Liver (tissue), 8 donors: ENCODE measurements at regions not wholly inside any gene's neighbourhood (a gene's known extent, or its start where the extent isn't known, plus 50 kb on each side); places are given as distances from the start of the nearest gene placed in this dataset.
"Not testable (repeated sequence)": the region's sequence is repeated elsewhere in the genome, so short reads cannot be mapped to it uniquely, and the experiment has no call there.

Experiments used
- DNase-seq: peaks from one replicate; pipeline ENCODE4 v3.0.0-alpha.2; 2017; ENCODE audit warnings: low spot score
- H3K27ac ChIP-seq, 2 donors: one replicate each; pipeline ENCODE4 v1.7.0; 2013; ENCODE audit warnings: inconsistent platforms in 2 of 2, low read length in 2 of 2, control low read depth in 1 of 2, low read depth in 1 of 2, mild to moderate bottlenecking in 1 of 2
- H3K27me3 ChIP-seq, 4 donors: one replicate each; pipeline versions ENCODE4 v1.6.1 to v1.7.0; 2013; ENCODE audit warnings: low read length in 3 of 4, inconsistent platforms in 1 of 4, mild to moderate bottlenecking in 1 of 4, moderate library complexity in 1 of 4; ENCODE audit not compliant: control insufficient read depth in 4 of 4, insufficient read depth in 4 of 4
- H3K36me3 ChIP-seq, 4 donors: one replicate each; pipeline versions ENCODE4 v1.6.1 to v1.7.0; 2013; ENCODE audit warnings: low read length in 3 of 4, mild to moderate bottlenecking in 3 of 4, low read depth in 1 of 4, moderate library complexity in 1 of 4; ENCODE audit not compliant: control insufficient read depth in 4 of 4, insufficient read depth in 3 of 4
- H3K4me1 ChIP-seq, 4 donors: one replicate each; pipeline versions ENCODE4 v1.6.1 to v1.7.0; 2013; ENCODE audit warnings: low read length in 3 of 4, mild to moderate bottlenecking in 3 of 4, moderate library complexity in 1 of 4; ENCODE audit not compliant: control insufficient read depth in 4 of 4, insufficient read depth in 4 of 4
- H3K4me3 ChIP-seq, 3 donors: one replicate each; pipeline versions ENCODE4 v1.6.1 to v1.7.0; 2013; ENCODE audit warnings: low read length in 3 of 3, control low read depth in 1 of 3, low read depth in 1 of 3, mild to moderate bottlenecking in 1 of 3
- H3K9ac ChIP-seq, 2 donors: one replicate each; pipeline ENCODE4 v1.7.0; 2013; ENCODE audit warnings: low read length in 2 of 2, mild to moderate bottlenecking in 2 of 2, moderate library complexity in 2 of 2, control low read depth in 1 of 2, low read depth in 1 of 2
- H3K9me3 ChIP-seq, 4 donors: one replicate each; pipeline versions ENCODE4 v1.6.1 to v1.7.0; 2013; ENCODE audit warnings: low read length in 3 of 4; ENCODE audit not compliant: control insufficient read depth in 4 of 4
- EGR1 ChIP-seq, 2 donors: IDR thresholded peaks; 2 replicates each; pipeline ENCODE4 v1.6.1; 2016 to 2018; ENCODE audit warnings: antibody characterized with exemption in 2 of 2, low read depth in 2 of 2
- FOXA1 ChIP-seq: IDR thresholded peaks from 2 replicates; pipeline ENCODE4 v1.6.1; 2016; ENCODE audit warnings: antibody characterized with exemption
- FOXA2 ChIP-seq: IDR thresholded peaks from 2 replicates; pipeline ENCODE4 v1.6.1; 2016; ENCODE audit warnings: antibody characterized with exemption
- GABPA ChIP-seq, 2 donors: IDR thresholded peaks in 1 of 2; conservative IDR thresholded peaks in 1 of 2; 2 replicates each; pipeline ENCODE4 v1.6.1; 2016; ENCODE audit warnings: antibody characterized with exemption in 2 of 2, mild to moderate bottlenecking in 1 of 2, moderate library complexity in 1 of 2
- HNF4G ChIP-seq: IDR thresholded peaks from 2 replicates; pipeline ENCODE4 v1.6.1; 2016; ENCODE audit warnings: antibody characterized with exemption
- JUND ChIP-seq, 2 donors: IDR thresholded peaks; 2 replicates each; pipeline ENCODE4 v1.6.1; 2016; ENCODE audit warnings: antibody characterized with exemption in 2 of 2
- RXRA ChIP-seq, 2 donors: IDR thresholded peaks; 2 replicates each; pipeline ENCODE4 v1.6.1; 2017 to 2018; ENCODE audit warnings: antibody characterized with exemption in 2 of 2, mild to moderate bottlenecking in 1 of 2
- SP1 ChIP-seq: IDR thresholded peaks from 2 replicates; pipeline ENCODE4 v1.6.1; 2018; ENCODE audit warnings: antibody characterized with exemption, mild to moderate bottlenecking
- TAF1 ChIP-seq: conservative IDR thresholded peaks from 2 replicates; pipeline ENCODE4 v1.6.1; 2016; ENCODE audit warnings: antibody characterized with exemption, mild to moderate bottlenecking
- WGBS: extraction: QIAGEN DNeasy Blood & Tissue Kit; methylation state at CpG from one replicate; pipeline ENCODE4 v1.1.7; 2013; 5-methylcytosine and 5-hydroxymethylcytosine counted together
- TF ChIP-seq, protein P1 (sequence below): IDR thresholded peaks from 2 replicates; pipeline ENCODE4 v1.6.1; 2016; ENCODE audit warnings: antibody characterized with exemption
- TF ChIP-seq, protein P2 (sequence below): IDR thresholded peaks from 2 replicates; pipeline ENCODE4 v1.6.1; 2016; ENCODE audit warnings: antibody characterized with exemption
- TF ChIP-seq, protein P3 (sequence below): IDR thresholded peaks from 2 replicates; pipeline ENCODE4 v1.6.1; 2016; ENCODE audit warnings: antibody characterized with exemption
- TF ChIP-seq, protein P4 (sequence below): fragments of 150-350 bp; IDR thresholded peaks from 2 replicates; pipeline ENCODE4 v1.5.1; 2017; ENCODE audit warnings: improper control_type of control experiment, low read depth, low read length; ENCODE audit not compliant: missing input control
- donor health status: healthy.
- donor health status: healthy.
- donor health status: healthy.
- donor health status: healthy.
- donor health status: healthy.

DNA sequence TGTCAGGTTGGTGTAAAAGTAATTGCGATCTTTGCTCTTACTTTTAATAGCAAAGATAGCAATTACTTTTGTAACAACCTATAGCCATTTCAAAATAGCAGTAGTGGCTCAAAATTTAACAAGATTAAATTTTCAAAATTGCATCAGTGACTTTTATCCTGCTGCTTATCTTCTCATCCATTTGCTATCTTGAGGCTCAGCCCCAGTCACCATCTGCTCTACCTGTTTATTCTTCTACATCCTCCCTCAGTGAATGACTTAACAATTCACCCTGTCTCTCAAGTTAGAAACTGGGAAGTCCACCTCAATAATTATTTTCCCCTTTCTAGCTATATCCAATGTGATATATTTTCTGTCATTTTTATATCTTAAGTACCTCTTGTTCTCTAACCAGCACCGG lies 148.6 kb upstream of the ZNF804A start:
- TF ChIP-seq SP1 (no peak), GABPA (IDR thresholded peaks at IDR 0.05 in 1 of 2, conservative IDR thresholded peaks at IDR 0.05 in 1 of 2) (no peak), EGR1 (IDR thresholded peaks at IDR 0.05; ENCODE audit: low read depth in 2 of 2) (no peak), RXRA (IDR thresholded peaks at IDR 0.05) (no peak)
- TF ChIP-seq, protein P1, sequence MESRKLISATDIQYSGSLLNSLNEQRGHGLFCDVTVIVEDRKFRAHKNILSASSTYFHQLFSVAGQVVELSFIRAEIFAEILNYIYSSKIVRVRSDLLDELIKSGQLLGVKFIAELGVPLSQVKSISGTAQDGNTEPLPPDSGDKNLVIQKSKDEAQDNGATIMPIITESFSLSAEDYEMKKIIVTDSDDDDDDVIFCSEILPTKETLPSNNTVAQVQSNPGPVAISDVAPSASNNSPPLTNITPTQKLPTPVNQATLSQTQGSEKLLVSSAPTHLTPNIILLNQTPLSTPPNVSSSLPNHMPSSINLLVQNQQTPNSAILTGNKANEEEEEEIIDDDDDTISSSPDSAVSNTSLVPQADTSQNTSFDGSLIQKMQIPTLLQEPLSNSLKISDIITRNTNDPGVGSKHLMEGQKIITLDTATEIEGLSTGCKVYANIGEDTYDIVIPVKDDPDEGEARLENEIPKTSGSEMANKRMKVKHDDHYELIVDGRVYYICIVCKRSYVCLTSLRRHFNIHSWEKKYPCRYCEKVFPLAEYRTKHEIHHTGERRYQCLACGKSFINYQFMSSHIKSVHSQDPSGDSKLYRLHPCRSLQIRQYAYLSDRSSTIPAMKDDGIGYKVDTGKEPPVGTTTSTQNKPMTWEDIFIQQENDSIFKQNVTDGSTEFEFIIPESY = no peak
- TF ChIP-seq, protein P2, sequence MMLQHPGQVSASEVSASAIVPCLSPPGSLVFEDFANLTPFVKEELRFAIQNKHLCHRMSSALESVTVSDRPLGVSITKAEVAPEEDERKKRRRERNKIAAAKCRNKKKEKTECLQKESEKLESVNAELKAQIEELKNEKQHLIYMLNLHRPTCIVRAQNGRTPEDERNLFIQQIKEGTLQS = no peak
- Histone ChIP-seq H3K4me3 (no peak overlapping the region), H3K27me3 (no peaks in the 10 kb centered on the region), H3K36me3 (no peaks in the 10 kb centered on the region), H3K27ac (no peak overlapping the region), H3K9ac (no peak overlapping the region), H3K4me1 (no peaks in the 10 kb centered on the region), H3K9me3 (no peaks in the 10 kb centered on the region)
- 90% methylated on average over 2 of the region's 2 CpGs for WGBS
- no peak for DNase-seq

DNA sequence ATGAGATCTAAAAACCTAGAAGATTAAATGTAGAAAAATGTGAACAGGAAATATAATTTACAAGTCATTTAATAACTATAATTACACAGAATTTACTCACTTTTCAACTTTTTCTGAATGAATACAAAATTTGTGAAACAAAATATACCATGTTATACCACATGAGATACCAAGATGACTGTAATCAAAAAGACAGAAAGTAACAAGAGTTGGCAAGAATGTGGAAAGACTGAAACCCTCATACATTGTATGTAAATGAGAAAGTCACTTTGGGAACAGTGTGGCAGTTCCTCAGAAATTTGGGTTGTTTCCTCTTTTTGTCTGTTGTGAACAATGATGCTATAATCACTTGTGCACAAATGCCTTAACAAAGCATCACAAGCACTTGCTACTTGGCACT lies 145.4 kb upstream of the ZNF804A start:
- no peaks in the 10 kb centered on the region for H3K9me3 ChIP-seq
- no peaks in the 10 kb centered on the region for H3K27me3 ChIP-seq
- H3K4me3 ChIP-seq = no peak overlapping the region
- no peak overlapping the region for H3K27ac ChIP-seq
- H3K36me3 ChIP-seq = no peaks in the 10 kb centered on the region
- no peak overlapping the region for H3K9ac ChIP-seq
- no peaks in the 10 kb centered on the region for H3K4me1 ChIP-seq
- DNase-seq = no peak
- TF ChIP-seq FOXA1 (no peak), FOXA2 (no peak), HNF4G (no peak), RXRA (IDR thresholded peaks at IDR 0.05) (no peak), JUND (IDR thresholded peaks at IDR 0.05) (no peak)
- TF ChIP-seq, protein P1 = no peak
- TF ChIP-seq, protein P3, sequence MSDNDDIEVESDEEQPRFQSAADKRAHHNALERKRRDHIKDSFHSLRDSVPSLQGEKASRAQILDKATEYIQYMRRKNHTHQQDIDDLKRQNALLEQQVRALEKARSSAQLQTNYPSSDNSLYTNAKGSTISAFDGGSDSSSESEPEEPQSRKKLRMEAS = no peak

DNA sequence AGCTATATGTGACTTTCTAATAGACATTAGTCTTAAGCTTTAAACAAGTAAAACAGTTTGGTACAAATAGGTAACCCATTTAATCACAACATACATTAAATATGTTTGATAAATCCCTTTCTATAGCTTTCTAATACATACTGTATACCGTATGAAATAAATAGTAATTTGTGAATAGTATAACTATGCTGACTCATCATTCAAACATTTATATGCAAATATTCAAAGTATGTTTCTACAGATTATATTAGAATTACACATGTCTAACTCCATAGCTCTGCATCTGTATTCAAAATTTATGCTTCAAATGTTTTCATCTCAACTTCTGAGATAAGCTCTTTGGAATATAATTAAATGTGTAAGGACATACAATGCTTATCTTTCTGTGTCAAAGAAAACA lies 142.7 kb upstream of the ZNF804A start:
- TF ChIP-seq FOXA2 (no peak), GABPA (IDR thresholded peaks at IDR 0.05 in 1 of 2, conservative IDR thresholded peaks at IDR 0.05 in 1 of 2) (no peak), RXRA (IDR thresholded peaks at IDR 0.05) (no peak), TAF1 (no peak), HNF4G (no peak), JUND (IDR thresholded peaks at IDR 0.05) (no peak)
- TF ChIP-seq, protein P4, sequence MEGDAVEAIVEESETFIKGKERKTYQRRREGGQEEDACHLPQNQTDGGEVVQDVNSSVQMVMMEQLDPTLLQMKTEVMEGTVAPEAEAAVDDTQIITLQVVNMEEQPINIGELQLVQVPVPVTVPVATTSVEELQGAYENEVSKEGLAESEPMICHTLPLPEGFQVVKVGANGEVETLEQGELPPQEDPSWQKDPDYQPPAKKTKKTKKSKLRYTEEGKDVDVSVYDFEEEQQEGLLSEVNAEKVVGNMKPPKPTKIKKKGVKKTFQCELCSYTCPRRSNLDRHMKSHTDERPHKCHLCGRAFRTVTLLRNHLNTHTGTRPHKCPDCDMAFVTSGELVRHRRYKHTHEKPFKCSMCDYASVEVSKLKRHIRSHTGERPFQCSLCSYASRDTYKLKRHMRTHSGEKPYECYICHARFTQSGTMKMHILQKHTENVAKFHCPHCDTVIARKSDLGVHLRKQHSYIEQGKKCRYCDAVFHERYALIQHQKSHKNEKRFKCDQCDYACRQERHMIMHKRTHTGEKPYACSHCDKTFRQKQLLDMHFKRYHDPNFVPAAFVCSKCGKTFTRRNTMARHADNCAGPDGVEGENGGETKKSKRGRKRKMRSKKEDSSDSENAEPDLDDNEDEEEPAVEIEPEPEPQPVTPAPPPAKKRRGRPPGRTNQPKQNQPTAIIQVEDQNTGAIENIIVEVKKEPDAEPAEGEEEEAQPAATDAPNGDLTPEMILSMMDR = no peak
- TF ChIP-seq, protein P3 = no peak
- Histone ChIP-seq H3K9me3 (no peaks in the 10 kb centered on the region), H3K27ac (no peak overlapping the region), H3K4me3 (no peak overlapping the region), H3K9ac (no peak overlapping the region), H3K27me3 (no peaks in the 10 kb centered on the region), H3K36me3 (no peaks in the 10 kb centered on the region), H3K4me1 (no peaks in the 10 kb centered on the region)
- WGBS = 92% methylated on average over 1 of the region's 1 CpG
- DNase-seq = no peak

DNA sequence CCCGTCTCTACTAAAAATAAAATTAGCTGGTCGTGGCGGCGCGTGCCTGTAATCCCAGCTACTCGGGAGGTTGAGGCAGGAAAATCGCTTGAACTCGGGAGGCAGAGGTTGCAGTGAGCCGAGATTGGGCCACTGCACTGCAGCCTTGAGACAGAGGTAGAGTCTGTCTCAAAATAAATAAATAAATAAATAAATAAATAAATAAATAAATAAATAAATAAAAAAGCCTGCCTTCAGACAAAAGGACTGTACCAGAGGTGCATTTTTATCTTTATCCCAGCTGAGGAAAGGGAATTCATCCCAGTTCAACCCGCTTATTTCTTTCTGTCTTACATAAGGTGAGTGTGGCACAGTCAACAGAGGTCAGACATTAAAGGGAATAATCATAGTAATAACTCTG lies 141.6 kb upstream of the ZNF804A start:
- H3K27me3 ChIP-seq, H3K9me3 ChIP-seq, H3K36me3 ChIP-seq, H3K4me1 ChIP-seq, DNase-seq, H3K4me3 ChIP-seq, H3K9ac ChIP-seq, H3K27ac ChIP-seq: not testable (repeated sequence)
- 96% methylated on average over 10 of the region's 10 CpGs for WGBS
